ENCODE measurements at regions not wholly inside any gene's neighbourhood (a gene's known extent, or its start where the extent isn't known, plus 50 kb on each side); places are given as distances from the start of the nearest gene placed in this dataset.
"Not testable (repeated sequence)": the region's sequence is repeated elsewhere in the genome, so short reads cannot be mapped to it uniquely, and the experiment has no call there.

GRCh38 chr9:30020161-30020560, 2364.3 kb upstream of the ACO1 start:
- no peak for DNase-seq
- intact Hi-C loops (cut with DNase I), result no loop called here

GRCh38 chr9:30035761-30036160, 2348.7 kb upstream of the ACO1 start:
- no peak for DNase-seq
- intact Hi-C loops (cut with DNase I), result no loop called here

GRCh38 chr9:30036558-30036957, 2347.9 kb upstream of the ACO1 start:
- intact Hi-C loops (cut with DNase I), result no loop called here
- DNase-seq, result no peak

GRCh38 chr9:30039712-30040111, 2344.7 kb upstream of the ACO1 start:
- DNase-seq, result no peak
- intact Hi-C loops (cut with DNase I), result no loop called here

- DNase-seq, result no peak
- intact Hi-C loops (cut with DNase I), result no loop called here
Observed at GRCh38 chr9:30048396-30048795, 2336.0 kb upstream of the ACO1 start.

- DNase-seq, result no peak
- intact Hi-C loops (cut with DNase I), result no loop called here
Observed at GRCh38 chr9:30058463-30058862, 2326.0 kb upstream of the ACO1 start.

GRCh38 chr9:30060976-30061375, 2323.5 kb upstream of the ACO1 start:
- no peak for DNase-seq
- intact Hi-C loops (cut with DNase I), result no loop called here

GRCh38 chr9:30065888-30066287, 2318.6 kb upstream of the ACO1 start:
- intact Hi-C loops (cut with DNase I), result no loop called here
- no peak for DNase-seq

GRCh38 chr9:30069236-30069635, 2315.2 kb upstream of the ACO1 start:
- intact Hi-C loops (cut with DNase I); DNase-seq: not testable (repeated sequence)

- intact Hi-C loops (cut with DNase I), result no loop called here
- DNase-seq, result no peak
Observed at GRCh38 chr9:30075022-30075421, 2309.4 kb upstream of the ACO1 start.

GRCh38 chr9:30075451-30076199, 2308.8 kb upstream of the ACO1 start:
- DNase-seq, result no peak
- intact Hi-C loops (cut with DNase I), result no loop called here

GRCh38 chr9:30078195-30078594, 2306.2 kb upstream of the ACO1 start:
- DNase-seq, result no peak

GRCh38 chr9:30089428-30089827, 2295.0 kb upstream of the ACO1 start:
- no peak for DNase-seq
- intact Hi-C loops (cut with DNase I), result no loop called here

More at GRCh38 chr9:30078195-30078594, 2306.2 kb upstream of the ACO1 start:
- intact Hi-C loops (cut with DNase I), result no loop called here

GRCh38 chr9:30103647-30104394, 2280.6 kb upstream of the ACO1 start:
- DNase-seq, result no peak
- intact Hi-C loops (cut with DNase I), result no loop called here

GRCh38 chr9:30107134-30107533, 2277.3 kb upstream of the ACO1 start:
- DNase-seq; intact Hi-C loops (cut with DNase I): not testable (repeated sequence)

GRCh38 chr9:30116673-30117217, 2267.7 kb upstream of the ACO1 start:
- intact Hi-C loops (cut with DNase I), result no loop called here
- DNase-seq, result no peak

GRCh38 chr9:30120666-30121065, 2263.8 kb upstream of the ACO1 start:
- no peak for DNase-seq
- intact Hi-C loops (cut with DNase I), result no loop called here

- no peak for DNase-seq
- intact Hi-C loops (cut with DNase I), result no loop called here
Observed at GRCh38 chr9:30121611-30122010, 2262.8 kb upstream of the ACO1 start.

GRCh38 chr9:30125881-30126280, 2258.6 kb upstream of the ACO1 start:
- no peak for DNase-seq
- intact Hi-C loops (cut with DNase I), result no loop called here

GRCh38 chr9:30127371-30127770, 2257.1 kb upstream of the ACO1 start:
- DNase-seq, result no peak
- intact Hi-C loops (cut with DNase I), result no loop called here

- DNase-seq, result no peak
- intact Hi-C loops (cut with DNase I), result no loop called here
Observed at GRCh38 chr9:30140407-30140806, 2244.0 kb upstream of the ACO1 start.
